ENCODE measurements at regions not wholly inside any gene's neighbourhood (a gene's known extent, or its start where the extent isn't known, plus 50 kb on each side); places are given as distances from the start of the nearest gene placed in this dataset.
"Not testable (repeated sequence)": the region's sequence is repeated elsewhere in the genome, so short reads cannot be mapped to it uniquely, and the experiment has no call there.

- DNase-seq: no peak
Observed at GRCh38 chr5:6106756-6107155, 271.6 kb downstream of the MED10 start.

- no peak for DNase-seq
Observed at GRCh38 chr5:6105320-6105719, 273.0 kb downstream of the MED10 start.

GRCh38 chr5:6096101-6096500 is 282.2 kb downstream of the MED10 start:
- DNase-seq: no peak

GRCh38 chr5:6094180-6094579 is 284.2 kb downstream of the MED10 start:
- DNase-seq: not testable (repeated sequence)

- DNase-seq: no peak
Observed at GRCh38 chr5:6090838-6091237, 287.5 kb downstream of the MED10 start.

- no peak for DNase-seq
Observed at GRCh38 chr5:6090079-6090654, 288.2 kb downstream of the MED10 start.

GRCh38 chr5:6088706-6089105 is 289.6 kb downstream of the MED10 start:
- DNase-seq: no peak

- no peak for DNase-seq
Observed at GRCh38 chr5:6087576-6087975, 290.8 kb downstream of the MED10 start.

- no peak for DNase-seq
Observed at GRCh38 chr5:6086871-6087270, 291.5 kb downstream of the MED10 start.

- DNase-seq: no peak
Observed at GRCh38 chr5:6085341-6085860, 292.9 kb downstream of the MED10 start.

- no peak for DNase-seq
Observed at GRCh38 chr5:6084836-6085235, 293.5 kb downstream of the MED10 start.

GRCh38 chr5:6084376-6084775 is 294.0 kb downstream of the MED10 start:
- DNase-seq: no peak

- DNase-seq: no peak
Observed at GRCh38 chr5:6083311-6083978, 294.9 kb downstream of the MED10 start.

GRCh38 chr5:6082685-6083084 is 295.7 kb downstream of the MED10 start:
- no peak for DNase-seq

GRCh38 chr5:6081727-6082210 is 296.6 kb downstream of the MED10 start:
- no peak for DNase-seq

GRCh38 chr5:6080930-6081726 is 297.2 kb downstream of the MED10 start:
- DNase-seq: no peak

- no peak for DNase-seq
Observed at GRCh38 chr5:6080436-6080835, 297.9 kb downstream of the MED10 start.

- DNase-seq: no peak
Observed at GRCh38 chr5:6078881-6079280, 299.5 kb downstream of the MED10 start.

GRCh38 chr5:6076341-6077239 is 301.8 kb downstream of the MED10 start:
- DNase-seq: no peak

GRCh38 chr5:6072488-6072887 is 305.9 kb downstream of the MED10 start:
- not testable (repeated sequence) for DNase-seq

GRCh38 chr5:6069496-6070185 is 308.7 kb downstream of the MED10 start:
- DNase-seq: no peak

- DNase-seq: no peak
Observed at GRCh38 chr5:6066016-6066415, 312.3 kb downstream of the MED10 start.
